ENCODE measurements at regions not wholly inside any gene's neighbourhood (a gene's known extent, or its start where the extent isn't known, plus 50 kb on each side); places are given as distances from the start of the nearest gene placed in this dataset.

GRCh38 chr22:48630433-48630754, 1197.3 kb downstream of the BRD1 start:
- Histone ChIP-seq H3K9me3 (no peaks in the 10 kb centered on the region), H3K27ac (peak overlapping the region; percentile 37 to 86 (median 74)), H3K4me3 (no peak overlapping the region), H3K27me3 (no peaks in the 10 kb centered on the region), H3K36me3 (no peaks in the 10 kb centered on the region), H3K4me1 (peaks cover 0 to 97% (median 14%) of the 10 kb centered on the region in 4 donors)
- TF ChIP-seq EP300 (IDR thresholded peaks at IDR 0.05) (no peak), POLR2A (IDR thresholded peaks at IDR 0.05) (no peak)
- DNase-seq (ENCODE audit: low spot score in 2 of 2): no peak
- 36 to 55% methylated on average over 11 to 19 of the region's 19 CpGs for WGBS, 2 donors

GRCh38 chr22:48629631-48630432, 1197.8 kb downstream of the BRD1 start:
- peak overlapping the region; percentile 7 to 86 (median 62) for H3K27ac ChIP-seq
- no peak for DNase-seq (ENCODE audit: low spot score in 2 of 2)
- H3K36me3 ChIP-seq: no peaks in the 10 kb centered on the region
- no peaks in the 10 kb centered on the region for H3K27me3 ChIP-seq
- H3K4me1 ChIP-seq: peaks cover 0 to 91% (median 11%) of the 10 kb centered on the region in 4 donors
- H3K9me3 ChIP-seq: no peaks in the 10 kb centered on the region
- H3K4me3 ChIP-seq: no peak overlapping the region
- TF ChIP-seq POLR2A (IDR thresholded peaks at IDR 0.05) (no peak), CTCF (IDR thresholded peaks at IDR 0.05) (no peak), EP300 (IDR thresholded peaks at IDR 0.05) (peak; percentile 15 to 80)
- 53 to 60% methylated on average over 16 to 17 of the region's 21 CpGs for WGBS, 2 donors

- DNase-seq (ENCODE audit: low spot score in 2 of 2): no peak
- TF ChIP-seq POLR2A (IDR thresholded peaks at IDR 0.05) (no peak), CTCF (IDR thresholded peaks at IDR 0.05) (no peak), EP300 (IDR thresholded peaks at IDR 0.05) (no peak)
- Histone ChIP-seq H3K36me3 (no peaks in the 10 kb centered on the region), H3K9me3 (no peaks in the 10 kb centered on the region), H3K27ac (peak overlapping the region; percentile 7 to 86 (median 62)), H3K4me3 (no peak overlapping the region), H3K4me1 (peaks cover 0 to 83% (median 10%) of the 10 kb centered on the region in 4 donors), H3K27me3 (no peaks in the 10 kb centered on the region)
- WGBS, 2 donors: 45 to 71% methylated on average over 13 to 14 of the region's 23 CpGs
Measured at GRCh38 chr22:48628891-48629543, 1198.7 kb downstream of the BRD1 start.

- Histone ChIP-seq H3K27ac (peak overlapping the region in 2 of 4 donors; percentile 83 to 86), H3K27me3 (no peaks in the 10 kb centered on the region), H3K4me3 (no peak overlapping the region), H3K9me3 (no peaks in the 10 kb centered on the region), H3K36me3 (no peaks in the 10 kb centered on the region), H3K4me1 (peaks cover 0 to 73% (median 10%) of the 10 kb centered on the region in 4 donors)
- DNase-seq (ENCODE audit: low spot score in 2 of 2): no peak
- TF ChIP-seq EP300 (IDR thresholded peaks at IDR 0.05) (no peak), CTCF (IDR thresholded peaks at IDR 0.05) (no peak), POLR2A (IDR thresholded peaks at IDR 0.05) (no peak)
- WGBS, 2 donors: 79% methylated on average over 10 of the region's 12 CpGs; no CpG with 5 or more reads in 1 of the 2 donors
Measured at GRCh38 chr22:48627966-48628365, 1199.7 kb downstream of the BRD1 start.

- TF ChIP-seq EP300 (IDR thresholded peaks at IDR 0.05) (peak in 1 of 2 donors; percentile 79), CTCF (IDR thresholded peaks at IDR 0.05) (no peak), POLR2A (IDR thresholded peaks at IDR 0.05) (no peak)
- Histone ChIP-seq H3K9me3 (no peaks in the 10 kb centered on the region), H3K27ac (peak overlapping the region in 2 of 4 donors; percentile 83 to 86), H3K36me3 (no peaks in the 10 kb centered on the region), H3K4me3 (no peak overlapping the region), H3K4me1 (peaks cover 0 to 65% (median 10%) of the 10 kb centered on the region in 4 donors), H3K27me3 (no peaks in the 10 kb centered on the region)
- 20 to 48% methylated on average over 15 to 17 of the region's 17 CpGs for WGBS, 2 donors
- DNase-seq (ENCODE audit: low spot score in 2 of 2): no peak
Measured at GRCh38 chr22:48627203-48627602, 1200.5 kb downstream of the BRD1 start.

Measured in tibial nerve (tissue), 4 donors.